Loucy (cell line): ENCODE measurements at regions not wholly inside any gene's neighbourhood (a gene's known extent, or its start where the extent isn't known, plus 50 kb on each side); places are given as distances from the start of the nearest gene placed in this dataset.

Experiments used
- H2AFZ ChIP-seq: fragments of 200-600 bp; sonication (generic); 2 replicates; pipeline ENCODE4 v1.6.0; 2016; ENCODE audit warnings: antibody characterized with exemption, mild to moderate bottlenecking, low read length, moderate library complexity
- H3F3A ChIP-seq: fragments of 200-600 bp; 2 replicates; pipeline ENCODE4 v1.6.0; 2016; ENCODE audit warnings: antibody characterized with exemption, low read depth, mild to moderate bottlenecking
- H3K27me3 ChIP-seq: fragments of 200-600 bp; sonication (generic); 2 replicates; pipeline ENCODE4 v1.6.1; 2014; ENCODE audit warnings: low read length, mild to moderate bottlenecking; ENCODE audit not compliant: insufficient read depth, poor library complexity, severe bottlenecking
- H3K36me3 ChIP-seq: fragments of 200-600 bp; sonication (generic); 2 replicates; pipeline ENCODE4 v1.6.1; 2016; ENCODE audit warnings: low read length; ENCODE audit not compliant: insufficient read depth
- H3K4me1 ChIP-seq: fragments of 200-600 bp; sonication (generic); 2 replicates; pipeline ENCODE4 v1.5.1; 2014; ENCODE audit warnings: low read length, mild to moderate bottlenecking; ENCODE audit not compliant: insufficient read depth, poor library complexity, severe bottlenecking
- H3K4me2 ChIP-seq: fragments of 200-600 bp; sonication (generic); 2 replicates; pipeline ENCODE4 v1.6.0; 2014; ENCODE audit warnings: antibody characterized with exemption, low read length, low read depth, mild to moderate bottlenecking; ENCODE audit not compliant: poor library complexity, severe bottlenecking
- H3K4me3 ChIP-seq: fragments of 200-600 bp; sonication (generic); 2 replicates; pipeline ENCODE4 v1.5.1; 2014; ENCODE audit warnings: low read length, mild to moderate bottlenecking, mixed read lengths; ENCODE audit not compliant: poor library complexity, severe bottlenecking
- H3K79me2 ChIP-seq: fragments of 200-600 bp; sonication (generic); 2 replicates; pipeline ENCODE4 v1.6.1; 2014; ENCODE audit warnings: low read length; ENCODE audit not compliant: insufficient read depth
- H3K9ac ChIP-seq: fragments of 200-600 bp; sonication (generic); 2 replicates; pipeline ENCODE4 v1.6.0; 2014; ENCODE audit warnings: mild to moderate bottlenecking, low read depth, low read length, moderate library complexity; ENCODE audit not compliant: poor library complexity, severe bottlenecking
- H3K9me2 ChIP-seq: fragments of 200-600 bp; sonication (generic); replicated peaks from 2 replicates; pipeline ENCODE4 v1.6.1; 2016; ENCODE audit warnings: low read depth, low read length, mixed read lengths
- H3K9me3 ChIP-seq: fragments of 200-600 bp; sonication (generic); 2 replicates; pipeline ENCODE4 v1.6.1; 2014; ENCODE audit warnings: mild to moderate bottlenecking, antibody characterized with exemption, low read length, low read depth; ENCODE audit not compliant: insufficient read depth
- H4K20me1 ChIP-seq: fragments of 200-600 bp; sonication (generic); 2 replicates; pipeline ENCODE4 v1.6.0; 2014; ENCODE audit warnings: antibody characterized with exemption, low read length, mild to moderate bottlenecking; ENCODE audit not compliant: insufficient read depth, poor library complexity, severe bottlenecking
- EZH2phosphoT487 ChIP-seq: fragments of 200-600 bp; IDR thresholded peaks from 2 replicates; pipeline ENCODE4 v1.6.1; 2018; ENCODE audit warnings: antibody characterized with exemption, mild to moderate bottlenecking, moderate library complexity, borderline replicate concordance
- TF ChIP-seq, protein P1 (sequence below): fragments of 200-600 bp; sonication (generic); conservative IDR thresholded peaks from 2 replicates; pipeline ENCODE4 v1.5.1; 2014; ENCODE audit warnings: mild to moderate bottlenecking, antibody characterized with exemption, low read length

GRCh38 chr16:56121156-56121500, 70.2 kb upstream of the GNAO1 start:
- Histone ChIP-seq H3F3A (no peaks in the 10 kb centered on the region), H3K4me1 (no peaks in the 10 kb centered on the region), H3K9me3 (no peaks in the 10 kb centered on the region), H3K79me2 (no peaks in the 10 kb centered on the region), H3K4me2 (no peak overlapping the region), H4K20me1 (no peaks in the 10 kb centered on the region), H3K9ac (no peak overlapping the region), H3K27me3 (no peaks in the 10 kb centered on the region), H3K36me3 (no peaks in the 10 kb centered on the region), H2AFZ (no peak overlapping the region), H3K9me2 (no peaks in the 10 kb centered on the region), H3K4me3 (no peak overlapping the region)
- TF ChIP-seq, protein P1, sequence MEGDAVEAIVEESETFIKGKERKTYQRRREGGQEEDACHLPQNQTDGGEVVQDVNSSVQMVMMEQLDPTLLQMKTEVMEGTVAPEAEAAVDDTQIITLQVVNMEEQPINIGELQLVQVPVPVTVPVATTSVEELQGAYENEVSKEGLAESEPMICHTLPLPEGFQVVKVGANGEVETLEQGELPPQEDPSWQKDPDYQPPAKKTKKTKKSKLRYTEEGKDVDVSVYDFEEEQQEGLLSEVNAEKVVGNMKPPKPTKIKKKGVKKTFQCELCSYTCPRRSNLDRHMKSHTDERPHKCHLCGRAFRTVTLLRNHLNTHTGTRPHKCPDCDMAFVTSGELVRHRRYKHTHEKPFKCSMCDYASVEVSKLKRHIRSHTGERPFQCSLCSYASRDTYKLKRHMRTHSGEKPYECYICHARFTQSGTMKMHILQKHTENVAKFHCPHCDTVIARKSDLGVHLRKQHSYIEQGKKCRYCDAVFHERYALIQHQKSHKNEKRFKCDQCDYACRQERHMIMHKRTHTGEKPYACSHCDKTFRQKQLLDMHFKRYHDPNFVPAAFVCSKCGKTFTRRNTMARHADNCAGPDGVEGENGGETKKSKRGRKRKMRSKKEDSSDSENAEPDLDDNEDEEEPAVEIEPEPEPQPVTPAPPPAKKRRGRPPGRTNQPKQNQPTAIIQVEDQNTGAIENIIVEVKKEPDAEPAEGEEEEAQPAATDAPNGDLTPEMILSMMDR, result no peak
- no peak for TF ChIP-seq EZH2phosphoT487

DNA sequence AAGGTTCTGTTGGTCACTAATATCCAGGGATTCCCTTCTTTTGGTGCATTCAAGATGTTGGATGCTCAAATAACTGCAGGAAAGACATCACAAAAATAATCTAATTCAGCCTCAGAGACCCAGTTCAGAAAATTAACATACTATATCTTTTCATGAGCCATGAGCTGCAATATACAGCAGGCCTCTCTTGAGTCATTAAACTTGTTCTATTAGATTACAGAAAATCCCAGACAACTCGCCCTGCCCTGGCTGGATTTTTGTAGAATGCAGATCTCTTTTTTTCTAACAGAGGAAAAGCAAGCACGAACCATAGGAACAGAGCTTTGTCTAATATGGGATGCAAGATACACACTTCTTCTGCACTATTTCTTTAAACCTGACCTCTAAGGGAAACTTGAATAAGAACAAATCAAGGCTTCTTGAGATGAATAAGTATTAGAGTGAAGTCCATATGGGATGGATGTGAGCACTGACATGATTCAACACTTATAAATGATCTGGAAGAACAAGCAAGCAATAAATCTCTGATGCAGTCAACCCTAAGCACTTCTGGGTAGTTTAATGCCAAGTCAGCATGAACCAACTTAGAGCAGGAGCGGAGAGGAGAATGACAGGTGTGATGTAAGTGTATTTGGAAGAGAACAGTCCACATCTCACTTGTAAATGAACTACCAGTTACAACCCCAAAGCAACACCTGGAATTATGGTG, 70.7 kb upstream of the GNAO1 start:
- no peaks in the 10 kb centered on the region for H3K9me3 ChIP-seq
- no peak overlapping the region for H2AFZ ChIP-seq
- no peak for TF ChIP-seq EZH2phosphoT487
- H3K4me1 ChIP-seq, result no peaks in the 10 kb centered on the region
- no peak overlapping the region for H3K4me2 ChIP-seq
- H3F3A ChIP-seq, result no peaks in the 10 kb centered on the region
- no peaks in the 10 kb centered on the region for H3K9me2 ChIP-seq
- no peak overlapping the region for H3K4me3 ChIP-seq
- H3K27me3 ChIP-seq, result no peaks in the 10 kb centered on the region
- no peak overlapping the region for H3K9ac ChIP-seq
- no peaks in the 10 kb centered on the region for H3K79me2 ChIP-seq
- H4K20me1 ChIP-seq, result no peaks in the 10 kb centered on the region
- H3K36me3 ChIP-seq, result no peaks in the 10 kb centered on the region

DNA sequence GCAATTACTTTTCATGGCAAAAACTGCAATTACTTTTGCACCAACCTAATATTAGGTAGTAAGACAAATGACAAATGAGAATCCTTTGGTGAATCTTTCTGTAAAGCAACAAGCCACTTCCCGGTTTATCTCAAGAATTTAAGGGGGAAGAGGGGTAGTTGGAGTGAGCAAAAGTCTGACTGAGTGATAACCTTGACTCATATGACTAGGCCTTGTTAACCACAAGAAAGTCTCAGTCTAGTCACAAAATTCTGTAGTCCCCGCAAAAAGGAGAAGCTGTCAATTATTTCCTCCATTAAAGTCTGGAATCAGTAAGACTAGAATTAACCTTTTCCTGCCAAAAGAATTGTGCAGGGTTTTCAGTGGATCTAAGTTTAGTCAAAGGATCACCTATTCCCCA, 72.2 kb upstream of the GNAO1 start:
- Histone ChIP-seq H3K36me3 (no peaks in the 10 kb centered on the region), H3K4me2 (no peak overlapping the region), H3K9me2 (no peaks in the 10 kb centered on the region), H3K9me3 (no peaks in the 10 kb centered on the region), H3K27me3 (no peaks in the 10 kb centered on the region), H3F3A (no peaks in the 10 kb centered on the region), H3K4me1 (no peaks in the 10 kb centered on the region), H3K9ac (no peak overlapping the region), H3K79me2 (no peaks in the 10 kb centered on the region), H3K4me3 (no peak overlapping the region), H2AFZ (no peak overlapping the region), H4K20me1 (no peaks in the 10 kb centered on the region)
- TF ChIP-seq, protein P1, result no peak
- no peak for TF ChIP-seq EZH2phosphoT487

DNA sequence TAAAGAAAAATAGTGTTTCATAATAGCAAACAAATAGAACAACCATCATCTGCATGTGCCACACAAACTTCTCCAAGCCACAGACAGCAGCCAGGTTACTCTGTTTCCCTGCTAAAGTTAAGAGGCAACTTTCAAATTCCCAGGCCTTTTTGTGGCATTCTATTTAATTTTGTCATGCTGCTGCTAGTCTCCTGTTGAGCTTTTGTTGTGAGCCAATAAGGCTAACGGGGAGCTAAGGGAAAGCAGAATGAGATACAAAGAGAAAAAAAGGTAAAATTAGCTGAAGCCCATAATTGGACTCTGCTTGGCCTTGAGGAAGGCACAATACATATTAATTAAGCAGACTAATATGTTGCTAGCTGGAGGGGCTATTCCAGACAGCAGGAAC, 74.7 kb upstream of the GNAO1 start:
- no peak overlapping the region for H3K4me3 ChIP-seq
- no peaks in the 10 kb centered on the region for H3K9me2 ChIP-seq
- H3F3A ChIP-seq, result no peaks in the 10 kb centered on the region
- no peaks in the 10 kb centered on the region for H3K9me3 ChIP-seq
- H3K36me3 ChIP-seq, result no peaks in the 10 kb centered on the region
- no peaks in the 10 kb centered on the region for H3K79me2 ChIP-seq
- H2AFZ ChIP-seq, result no peak overlapping the region
- H3K9ac ChIP-seq, result no peak overlapping the region
- H3K27me3 ChIP-seq, result no peaks in the 10 kb centered on the region
- no peaks in the 10 kb centered on the region for H4K20me1 ChIP-seq
- H3K4me2 ChIP-seq, result no peak overlapping the region
- TF ChIP-seq, protein P1, result no peak
- no peak for TF ChIP-seq EZH2phosphoT487
- no peaks in the 10 kb centered on the region for H3K4me1 ChIP-seq
